HG02852 (cell line): ENCODE measurements at regions not wholly inside any gene's neighbourhood (a gene's known extent, or its start where the extent isn't known, plus 50 kb on each side); places are given as distances from the start of the nearest gene placed in this dataset.

Source experiments
- ATAC-seq: cut with Tn5 transposase; IDR thresholded peaks from one replicate; pipeline ENCODE4 v1.9.1; 2021; ENCODE audit warnings: mild to moderate bottlenecking, moderate library complexity; ENCODE audit not compliant: unreplicated experiment

- ATAC-seq: no peak
These were observed 194.0 kb upstream of the CADM1 start for GRCh38 chr11:115698243-115698642.

GRCh38 chr11:115696563-115696962, 192.3 kb upstream of the CADM1 start:
- no peak for ATAC-seq

- no peak for ATAC-seq
These were observed 191.6 kb upstream of the CADM1 start for GRCh38 chr11:115695677-115696364.

- no peak for ATAC-seq
These were observed 188.8 kb upstream of the CADM1 start for GRCh38 chr11:115693002-115693401.

- no peak for ATAC-seq
These were observed 186.8 kb upstream of the CADM1 start for GRCh38 chr11:115691030-115691429.

- ATAC-seq: no peak
These were observed 183.7 kb upstream of the CADM1 start for GRCh38 chr11:115687934-115688333.

GRCh38 chr11:115684699-115685098, 180.5 kb upstream of the CADM1 start:
- no peak for ATAC-seq

- ATAC-seq: no peak
These were observed 179.9 kb upstream of the CADM1 start for GRCh38 chr11:115684135-115684534.

- no peak for ATAC-seq
These were observed 178.7 kb upstream of the CADM1 start for GRCh38 chr11:115682888-115683287.

- ATAC-seq: no peak
These were observed 177.9 kb upstream of the CADM1 start for GRCh38 chr11:115682101-115682500.

- ATAC-seq: no peak
These were observed 175.7 kb upstream of the CADM1 start for GRCh38 chr11:115679945-115680344.

- ATAC-seq: no peak
These were observed 174.7 kb upstream of the CADM1 start for GRCh38 chr11:115678942-115679341.

- no peak for ATAC-seq
These were observed 173.0 kb upstream of the CADM1 start for GRCh38 chr11:115677190-115677589.

- ATAC-seq: no peak
These were observed 172.6 kb upstream of the CADM1 start for GRCh38 chr11:115676768-115677167.

- no peak for ATAC-seq
These were observed 172.0 kb upstream of the CADM1 start for GRCh38 chr11:115676206-115676605.

GRCh38 chr11:115674937-115675544, 170.8 kb upstream of the CADM1 start:
- ATAC-seq: no peak

- no peak for ATAC-seq
These were observed 170.1 kb upstream of the CADM1 start for GRCh38 chr11:115674176-115674936.

GRCh38 chr11:115673720-115674119, 169.5 kb upstream of the CADM1 start:
- no peak for ATAC-seq

GRCh38 chr11:115672999-115673411, 168.8 kb upstream of the CADM1 start:
- ATAC-seq: no peak

- ATAC-seq: no peak
These were observed 168.2 kb upstream of the CADM1 start for GRCh38 chr11:115672412-115672811.

- ATAC-seq: no peak
These were observed 166.5 kb upstream of the CADM1 start for GRCh38 chr11:115670538-115671205.
